ENCODE measurements at regions not wholly inside any gene's neighbourhood (a gene's known extent, or its start where the extent isn't known, plus 50 kb on each side); places are given as distances from the start of the nearest gene placed in this dataset.

GRCh38 chr12:28781671-28782652, 367.1 kb upstream of the FAR2 start:
- no peak for TF ChIP-seq USF1 (IDR thresholded peaks at IDR 0.05)

GRCh38 chr12:28782812-28783211, 366.3 kb upstream of the FAR2 start:
- TF ChIP-seq CREB1 (IDR thresholded peaks at IDR 0.05; ENCODE audit: low read depth) (no peak), RAD21 (IDR thresholded peaks at IDR 0.05; ENCODE audit: low read depth) (no peak), YY1 (IDR thresholded peaks at IDR 0.05; ENCODE audit: low read depth) (no peak), EP300 (IDR thresholded peaks at IDR 0.05; ENCODE audit: borderline replicate concordance) (no peak), TEAD4 (IDR thresholded peaks at IDR 0.05) (no peak), USF1 (IDR thresholded peaks at IDR 0.05) (no peak), CEBPB (IDR thresholded peaks at IDR 0.05) (no peak)

- TF ChIP-seq CEBPB (IDR thresholded peaks at IDR 0.05) (no peak), EP300 (IDR thresholded peaks at IDR 0.05; ENCODE audit: borderline replicate concordance) (no peak), REST (IDR thresholded peaks at IDR 0.05; ENCODE audit: low read depth) (no peak), ZBTB7A (IDR thresholded peaks at IDR 0.05; ENCODE audit: low read depth) (no peak), NFIC (IDR thresholded peaks at IDR 0.05) (0 out of 2 replicates have a peak, but pooled peaks have one; percentile 12)
Measured at GRCh38 chr12:28787151-28787550, 361.9 kb upstream of the FAR2 start.

- TF ChIP-seq RAD21 (IDR thresholded peaks at IDR 0.05; ENCODE audit: low read depth), result no peak
Measured at GRCh38 chr12:28793581-28794151, 355.4 kb upstream of the FAR2 start.

- TF ChIP-seq CREB1 (IDR thresholded peaks at IDR 0.05; ENCODE audit: low read depth) (no peak), CEBPB (IDR thresholded peaks at IDR 0.05) (no peak), ZBTB7A (IDR thresholded peaks at IDR 0.05; ENCODE audit: low read depth) (no peak), NFIC (IDR thresholded peaks at IDR 0.05) (no peak), USF1 (IDR thresholded peaks at IDR 0.05) (no peak), FOXM1 (IDR thresholded peaks at IDR 0.05; ENCODE audit: borderline replicate concordance, low read depth) (no peak)
Measured at GRCh38 chr12:28794211-28794610, 354.9 kb upstream of the FAR2 start.

GRCh38 chr12:28794786-28795185, 354.3 kb upstream of the FAR2 start:
- TF ChIP-seq TAF1 (IDR thresholded peaks at IDR 0.05; ENCODE audit: low read depth) (no peak), NFIC (IDR thresholded peaks at IDR 0.05) (no peak), MAX (IDR thresholded peaks at IDR 0.05) (no peak), REST (IDR thresholded peaks at IDR 0.05; ENCODE audit: low read depth) (no peak), ZBTB7A (IDR thresholded peaks at IDR 0.05; ENCODE audit: low read depth) (no peak)

- TF ChIP-seq FOXM1 (IDR thresholded peaks at IDR 0.05; ENCODE audit: borderline replicate concordance, low read depth), result no peak
- TF ChIP-seq CEBPB (IDR thresholded peaks at IDR 0.05), result no peak
- no peak for TF ChIP-seq MAX (IDR thresholded peaks at IDR 0.05)
- TF ChIP-seq REST (IDR thresholded peaks at IDR 0.05; ENCODE audit: low read depth), result no peak
- TF ChIP-seq CREB1 (IDR thresholded peaks at IDR 0.05; ENCODE audit: low read depth), result no peak
Measured at GRCh38 chr12:28795311-28795710, 353.8 kb upstream of the FAR2 start.

Measured in Ishikawa (cell line).